ENCODE measurements at regions not wholly inside any gene's neighbourhood (a gene's known extent, or its start where the extent isn't known, plus 50 kb on each side); places are given as distances from the start of the nearest gene placed in this dataset.

- H2AFZ ChIP-seq (ENCODE audit: low read length) = no peak overlapping the region
- no peak overlapping the region for H3K9ac ChIP-seq (ENCODE audit: low read length)
- H3K4me3 ChIP-seq (ENCODE audit: low read length) = no peak overlapping the region
- no peaks in the 10 kb centered on the region for H3K9me2 ChIP-seq (replicated peaks; ENCODE audit: insufficient read depth, low read length)
- H3K36me3 ChIP-seq (replicated peaks; ENCODE audit: insufficient read depth, low read length) = no peaks in the 10 kb centered on the region
- no peaks in the 10 kb centered on the region for H3F3A ChIP-seq (ENCODE audit: insufficient read depth, low read length)
- H3K27ac ChIP-seq (ENCODE audit: low read length) = no peak overlapping the region
- H3K79me2 ChIP-seq (ENCODE audit: low read length) = no peaks in the 10 kb centered on the region
- no peak for DNase-seq
- peaks cover 7% of the 10 kb centered on the region; the same call in 1 of the 2 replicates for H3K27me3 ChIP-seq (replicated peaks; ENCODE audit: insufficient read depth, low read length)
- no peaks in the 10 kb centered on the region for H3K4me1 ChIP-seq (ENCODE audit: low read length)
- no peaks in the 10 kb centered on the region for H4K20me1 ChIP-seq (ENCODE audit: insufficient read depth, low read length)
- TF ChIP-seq EZH2phosphoT487 (IDR thresholded peaks at IDR 0.05; ENCODE audit: low read length) (no peak), CTCF (IDR thresholded peaks at IDR 0.05; ENCODE audit: low read length) (no peak), EZH2 (optimal IDR thresholded peaks at IDR 0.05; ENCODE audit: low read depth, low read length) (no peak)
- no peak overlapping the region for H3K4me2 ChIP-seq (ENCODE audit: low read depth, low read length)
- H3K9me3 ChIP-seq (replicated peaks; ENCODE audit: insufficient read depth, low read length) = no peaks in the 10 kb centered on the region
These were observed 141.7 kb downstream of the CHST1 start for GRCh38 chr11:45523760-45524159.

- no peak overlapping the region for H2AFZ ChIP-seq (ENCODE audit: low read length)
- no peak overlapping the region for H3K4me3 ChIP-seq (ENCODE audit: low read length)
- DNase-seq = no peak
- H3K79me2 ChIP-seq (ENCODE audit: low read length) = no peaks in the 10 kb centered on the region
- H4K20me1 ChIP-seq (ENCODE audit: insufficient read depth, low read length) = no peaks in the 10 kb centered on the region
- no peaks in the 10 kb centered on the region for H3K9me3 ChIP-seq (replicated peaks; ENCODE audit: insufficient read depth, low read length)
- no peak overlapping the region for H3K27ac ChIP-seq (ENCODE audit: low read length)
- no peak overlapping the region for H3K4me2 ChIP-seq (ENCODE audit: low read depth, low read length)
- H3K36me3 ChIP-seq (replicated peaks; ENCODE audit: insufficient read depth, low read length) = no peaks in the 10 kb centered on the region
- H3K9ac ChIP-seq (ENCODE audit: low read length) = no peak overlapping the region
- no peak for TF ChIP-seq CTCF (IDR thresholded peaks at IDR 0.05; ENCODE audit: low read length)
- TF ChIP-seq EZH2 (optimal IDR thresholded peaks at IDR 0.05; ENCODE audit: low read depth, low read length) = no peak
- TF ChIP-seq EZH2phosphoT487 (IDR thresholded peaks at IDR 0.05; ENCODE audit: low read length) = no peak
- no peaks in the 10 kb centered on the region for H3K4me1 ChIP-seq (ENCODE audit: low read length)
- H3K9me2 ChIP-seq (replicated peaks; ENCODE audit: insufficient read depth, low read length) = no peaks in the 10 kb centered on the region
- H3F3A ChIP-seq (ENCODE audit: insufficient read depth, low read length) = no peaks in the 10 kb centered on the region
- no peaks in the 10 kb centered on the region for H3K27me3 ChIP-seq (replicated peaks; ENCODE audit: insufficient read depth, low read length)
These were observed 146.4 kb downstream of the CHST1 start for GRCh38 chr11:45518833-45519535.

GRCh38 chr11:45518141-45518832, 147.1 kb downstream of the CHST1 start:
- Histone ChIP-seq H4K20me1 (ENCODE audit: insufficient read depth, low read length) (no peaks in the 10 kb centered on the region), H3K9me2 (replicated peaks; ENCODE audit: insufficient read depth, low read length) (no peaks in the 10 kb centered on the region), H3K36me3 (replicated peaks; ENCODE audit: insufficient read depth, low read length) (no peaks in the 10 kb centered on the region), H3K9me3 (replicated peaks; ENCODE audit: insufficient read depth, low read length) (no peaks in the 10 kb centered on the region), H3K9ac (ENCODE audit: low read length) (no peak overlapping the region), H3K27me3 (replicated peaks; ENCODE audit: insufficient read depth, low read length) (no peaks in the 10 kb centered on the region), H3K4me1 (ENCODE audit: low read length) (no peaks in the 10 kb centered on the region), H3K4me3 (ENCODE audit: low read length) (no peak overlapping the region), H2AFZ (ENCODE audit: low read length) (no peak overlapping the region), H3F3A (ENCODE audit: insufficient read depth, low read length) (no peaks in the 10 kb centered on the region), H3K79me2 (ENCODE audit: low read length) (no peaks in the 10 kb centered on the region), H3K4me2 (ENCODE audit: low read depth, low read length) (no peak overlapping the region), H3K27ac (ENCODE audit: low read length) (no peak overlapping the region)
- TF ChIP-seq EZH2 (optimal IDR thresholded peaks at IDR 0.05; ENCODE audit: low read depth, low read length) (no peak), EZH2phosphoT487 (IDR thresholded peaks at IDR 0.05; ENCODE audit: low read length) (no peak), CTCF (IDR thresholded peaks at IDR 0.05; ENCODE audit: low read length) (no peak)
- no peak for DNase-seq

All from MM.1S (cell line).